NT2/D1 (cell line): ENCODE measurements at regions not wholly inside any gene's neighbourhood (a gene's known extent, or its start where the extent isn't known, plus 50 kb on each side); places are given as distances from the start of the nearest gene placed in this dataset.

Experiments used
- SUZ12 ChIP-seq: IDR thresholded peaks from 2 replicates; pipeline ENCODE4 v1.6.1; 2011; ENCODE audit not compliant: insufficient read length, insufficient read depth; ENCODE audit errors: extremely low read depth
- YY1 ChIP-seq: IDR thresholded peaks from 2 replicates; pipeline ENCODE4 v1.6.1; 2011; ENCODE audit not compliant: insufficient read length, insufficient read depth
- ZNF274 ChIP-seq: IDR thresholded peaks from 2 replicates; pipeline ENCODE4 v1.6.1; 2011; ENCODE audit warnings: mild to moderate bottlenecking, low read depth, low read length

DNA sequence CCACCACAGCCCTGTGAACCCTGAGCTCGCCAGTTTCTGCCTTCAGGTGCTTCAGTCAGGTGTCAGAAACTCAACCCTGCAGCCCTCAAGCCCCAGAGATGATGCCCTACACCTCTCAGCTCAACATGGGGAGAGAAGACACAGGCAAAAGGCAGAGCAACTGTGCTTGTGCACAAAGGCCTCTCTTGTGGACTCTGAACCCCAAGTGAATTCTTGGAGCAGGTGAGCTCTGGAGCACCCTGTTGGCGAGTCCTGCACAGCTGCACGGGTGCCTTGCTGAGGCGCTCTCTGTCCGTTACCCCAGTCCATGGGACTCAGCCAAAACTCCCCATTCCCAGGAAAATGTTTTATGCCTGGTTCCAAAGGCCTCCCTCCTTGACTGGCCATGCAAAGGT lies 197.0 kb downstream of the KLF13 start:
- no peak for TF ChIP-seq YY1
- TF ChIP-seq SUZ12, result no peak
- TF ChIP-seq ZNF274, result no peak
